Suprapubic skin (tissue), 3 donors: ENCODE measurements at regions not wholly inside any gene's neighbourhood (a gene's known extent, or its start where the extent isn't known, plus 50 kb on each side); places are given as distances from the start of the nearest gene placed in this dataset.

Experiments used
- CTCF ChIP-seq, 2 donors: fragments of 200-600 bp in 1 of 2; fragments of 450-650 bp in 1 of 2; sonication (generic) in 1 of 2; IDR thresholded peaks; one replicate each; pipeline ENCODE4 v1.5.1; 2016 to 2019; ENCODE audit warnings: antibody characterized with exemption in 2 of 2, mild to moderate bottlenecking in 1 of 2, moderate library complexity in 1 of 2
- EP300 ChIP-seq: sonication (generic); formaldehyde crosslinking; IDR thresholded peaks from one replicate; pipeline ENCODE4 v1.6.1; 2017; ENCODE audit warnings: antibody characterized with exemption

GRCh38 chr6:71698702-71699101 lies 187.6 kb upstream of the RIMS1 start:
- TF ChIP-seq EP300: no peak
- TF ChIP-seq CTCF (IDR thresholded peaks at IDR 0.05): no peak
